Activated T-cell treated with anti-CD3 and anti-CD28 coated beads for 24 hours (primary cell): ENCODE measurements at regions not wholly inside any gene's neighbourhood (a gene's known extent, or its start where the extent isn't known, plus 50 kb on each side); places are given as distances from the start of the nearest gene placed in this dataset.

Experiments
- DNase-seq: peaks from one replicate; pipeline ENCODE4 v3.0.0-alpha.2; 2020; ENCODE audit warnings: low read depth

- no peak for DNase-seq
Observed at GRCh38 chr12:90257927-90258624, 549.4 kb upstream of the ATP2B1 start.

GRCh38 chr12:90254796-90255195, 546.2 kb upstream of the ATP2B1 start:
- DNase-seq, result no peak

- DNase-seq, result peak; percentile 16
Observed at GRCh38 chr12:90253674-90254181, 545.1 kb upstream of the ATP2B1 start.

- no peak for DNase-seq
Observed at GRCh38 chr12:90253136-90253535, 544.5 kb upstream of the ATP2B1 start.

- no peak for DNase-seq
Observed at GRCh38 chr12:90250766-90251165, 542.1 kb upstream of the ATP2B1 start.

GRCh38 chr12:90250042-90250441, 541.4 kb upstream of the ATP2B1 start:
- no peak for DNase-seq

- DNase-seq, result no peak
Observed at GRCh38 chr12:90246688-90247087, 538.0 kb upstream of the ATP2B1 start.

- no peak for DNase-seq
Observed at GRCh38 chr12:90245391-90245790, 536.8 kb upstream of the ATP2B1 start.

- DNase-seq, result no peak
Observed at GRCh38 chr12:90244232-90244631, 535.6 kb upstream of the ATP2B1 start.

GRCh38 chr12:90243211-90243610, 534.6 kb upstream of the ATP2B1 start:
- no peak for DNase-seq

- DNase-seq, result no peak
Observed at GRCh38 chr12:90239732-90240260, 531.2 kb upstream of the ATP2B1 start.

- no peak for DNase-seq
Observed at GRCh38 chr12:90238663-90239271, 530.1 kb upstream of the ATP2B1 start.

GRCh38 chr12:90237841-90238240, 529.2 kb upstream of the ATP2B1 start:
- DNase-seq, result no peak

- DNase-seq, result no peak
Observed at GRCh38 chr12:90235642-90236041, 527.0 kb upstream of the ATP2B1 start.

GRCh38 chr12:90234472-90234871, 525.8 kb upstream of the ATP2B1 start:
- DNase-seq, result no peak

GRCh38 chr12:90233168-90234100, 524.8 kb upstream of the ATP2B1 start:
- DNase-seq, result no peak

GRCh38 chr12:90229407-90230170, 521.0 kb upstream of the ATP2B1 start:
- no peak for DNase-seq

- DNase-seq, result no peak
Observed at GRCh38 chr12:90226211-90226610, 517.6 kb upstream of the ATP2B1 start.

GRCh38 chr12:90216815-90217214, 508.2 kb upstream of the ATP2B1 start:
- no peak for DNase-seq

GRCh38 chr12:90216020-90216552, 507.4 kb upstream of the ATP2B1 start:
- no peak for DNase-seq

GRCh38 chr12:90211017-90211416, 502.4 kb upstream of the ATP2B1 start:
- DNase-seq, result no peak
